Dermis blood vessel endothelial cell (primary cell): ENCODE measurements at regions not wholly inside any gene's neighbourhood (a gene's known extent, or its start where the extent isn't known, plus 50 kb on each side); places are given as distances from the start of the nearest gene placed in this dataset.
"Not testable (repeated sequence)": the region's sequence is repeated elsewhere in the genome, so short reads cannot be mapped to it uniquely, and the experiment has no call there.

Experiments
- DNase-seq: peaks from one replicate; pipeline ENCODE4 v3.0.0; 2010

GRCh38 chr20:59466107-59466815, 138.1 kb upstream of the PHACTR3 start:
- no peak for DNase-seq

GRCh38 chr20:59468831-59469230, 135.5 kb upstream of the PHACTR3 start:
- DNase-seq: no peak

- no peak for DNase-seq
Measured at GRCh38 chr20:59469267-59470252, 134.8 kb upstream of the PHACTR3 start.

GRCh38 chr20:59470521-59470920, 133.8 kb upstream of the PHACTR3 start:
- DNase-seq: no peak

GRCh38 chr20:59471653-59472421, 132.5 kb upstream of the PHACTR3 start:
- DNase-seq: no peak

- DNase-seq: no peak
Measured at GRCh38 chr20:59473742-59474141, 130.6 kb upstream of the PHACTR3 start.

GRCh38 chr20:59481067-59481466, 123.3 kb upstream of the PHACTR3 start:
- DNase-seq: no peak

- DNase-seq: no peak
Measured at GRCh38 chr20:59481477-59482018, 122.8 kb upstream of the PHACTR3 start.

- DNase-seq: no peak
Measured at GRCh38 chr20:59482351-59483187, 121.8 kb upstream of the PHACTR3 start.

GRCh38 chr20:59483481-59483880, 120.9 kb upstream of the PHACTR3 start:
- DNase-seq: no peak

- DNase-seq: no peak
Measured at GRCh38 chr20:59484228-59484627, 120.1 kb upstream of the PHACTR3 start.

- no peak for DNase-seq
Measured at GRCh38 chr20:59485576-59486454, 118.5 kb upstream of the PHACTR3 start.

- DNase-seq: not testable (repeated sequence)
Measured at GRCh38 chr20:59488459-59488858, 115.9 kb upstream of the PHACTR3 start.

GRCh38 chr20:59490196-59491004, 113.9 kb upstream of the PHACTR3 start:
- not testable (repeated sequence) for DNase-seq

- DNase-seq: no peak
Measured at GRCh38 chr20:59491884-59492283, 112.5 kb upstream of the PHACTR3 start.

- DNase-seq: no peak
Measured at GRCh38 chr20:59493926-59494325, 110.4 kb upstream of the PHACTR3 start.

GRCh38 chr20:59495166-59495565, 109.2 kb upstream of the PHACTR3 start:
- DNase-seq: no peak

GRCh38 chr20:59495894-59496510, 108.3 kb upstream of the PHACTR3 start:
- peak; percentile 79 for DNase-seq

GRCh38 chr20:59498291-59498690, 106.0 kb upstream of the PHACTR3 start:
- DNase-seq: no peak
